ENCODE measurements at regions not wholly inside any gene's neighbourhood (a gene's known extent, or its start where the extent isn't known, plus 50 kb on each side); places are given as distances from the start of the nearest gene placed in this dataset.

GRCh38 chr5:155252717-155253116 is 239.2 kb downstream of the KIF4B start:
- TF ChIP-seq, protein P1, sequence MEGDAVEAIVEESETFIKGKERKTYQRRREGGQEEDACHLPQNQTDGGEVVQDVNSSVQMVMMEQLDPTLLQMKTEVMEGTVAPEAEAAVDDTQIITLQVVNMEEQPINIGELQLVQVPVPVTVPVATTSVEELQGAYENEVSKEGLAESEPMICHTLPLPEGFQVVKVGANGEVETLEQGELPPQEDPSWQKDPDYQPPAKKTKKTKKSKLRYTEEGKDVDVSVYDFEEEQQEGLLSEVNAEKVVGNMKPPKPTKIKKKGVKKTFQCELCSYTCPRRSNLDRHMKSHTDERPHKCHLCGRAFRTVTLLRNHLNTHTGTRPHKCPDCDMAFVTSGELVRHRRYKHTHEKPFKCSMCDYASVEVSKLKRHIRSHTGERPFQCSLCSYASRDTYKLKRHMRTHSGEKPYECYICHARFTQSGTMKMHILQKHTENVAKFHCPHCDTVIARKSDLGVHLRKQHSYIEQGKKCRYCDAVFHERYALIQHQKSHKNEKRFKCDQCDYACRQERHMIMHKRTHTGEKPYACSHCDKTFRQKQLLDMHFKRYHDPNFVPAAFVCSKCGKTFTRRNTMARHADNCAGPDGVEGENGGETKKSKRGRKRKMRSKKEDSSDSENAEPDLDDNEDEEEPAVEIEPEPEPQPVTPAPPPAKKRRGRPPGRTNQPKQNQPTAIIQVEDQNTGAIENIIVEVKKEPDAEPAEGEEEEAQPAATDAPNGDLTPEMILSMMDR (IDR thresholded peaks at IDR 0.05) = no peak
- no peak for TF ChIP-seq POLR2A (IDR thresholded peaks at IDR 0.05)
